ENCODE measurements at regions not wholly inside any gene's neighbourhood (a gene's known extent, or its start where the extent isn't known, plus 50 kb on each side); places are given as distances from the start of the nearest gene placed in this dataset.

- Histone ChIP-seq H3K9ac (replicated peaks; ENCODE audit: extremely low read depth, insufficient read depth, low read length) (no peak overlapping the region), H3K27ac (ENCODE audit: insufficient read depth, low read depth, low read length) (no peak overlapping the region), H3K27me3 (ENCODE audit: control insufficient read depth in 2 of 2, insufficient read depth in 2 of 2, low read length in 2 of 2) (no peaks in the 10 kb centered on the region), H3K9me1 (replicated peaks; ENCODE audit: control insufficient read depth, extremely low read depth, insufficient read depth, low read length) (no peaks in the 10 kb centered on the region), H3K79me2 (ENCODE audit: control insufficient read depth, insufficient read depth, low read length) (no peaks in the 10 kb centered on the region), H3K9me3 (replicated peaks; ENCODE audit: control insufficient read depth, insufficient read depth, low read length) (no peaks in the 10 kb centered on the region), H3K36me3 (ENCODE audit: control insufficient read depth in 2 of 2, extremely low read depth in 1 of 2, insufficient read depth in 2 of 2, low read length in 2 of 2) (no peaks in the 10 kb centered on the region), H2AFZ (ENCODE audit: low read depth, low read length) (no peak overlapping the region), H4K20me1 (replicated peaks; ENCODE audit: control insufficient read depth, extremely low read depth, insufficient read depth, low read length) (no peaks in the 10 kb centered on the region), H3K4me2 (ENCODE audit: insufficient read depth, low read length) (no peak overlapping the region), H3K4me1 (ENCODE audit: control insufficient read depth, extremely low read depth, insufficient read depth, low read length) (no peaks in the 10 kb centered on the region), H3K4me3 (replicated peaks in 1 of 3; ENCODE audit: insufficient read depth in 1 of 3, low read depth in 1 of 3, low read length in 3 of 3) (no peak overlapping the region)
- FAIRE-seq (no peak), DNase-seq (ENCODE audit: low read depth, low spot score) (no peak)
- CTCF ChIA-PET, result interaction anchor here (1.5 kb wide), 1 partner anchor 86 kb away, joined by 4 read pairs; no protein-coding TSS in a partner anchor
- intact Hi-C loops (cut with micrococcal nuclease), result no loop called here
- TF ChIP-seq CTCF (IDR thresholded peaks at IDR 0.05; ENCODE audit: extremely low read depth in 1 of 2, insufficient read depth in 1 of 2, low read depth in 1 of 2, low read length in 2 of 2) (no peak), POLR2AphosphoS5 (IDR thresholded peaks at IDR 0.05; ENCODE audit: insufficient read depth, low read depth, low read length) (no peak), GATA2 (IDR thresholded peaks at IDR 0.05; ENCODE audit: insufficient read depth, insufficient read length, low read depth, low read length) (no peak), POLR2A (IDR thresholded peaks at IDR 0.05; ENCODE audit: low read depth, low read length) (no peak), MYC (IDR thresholded peaks at IDR 0.05; ENCODE audit: low read depth, low read length) (no peak), FOS (IDR thresholded peaks at IDR 0.05; ENCODE audit: borderline replicate concordance, insufficient read depth, low read length) (no peak), JUN (IDR thresholded peaks at IDR 0.05; ENCODE audit: borderline replicate concordance, insufficient read depth, insufficient read length, low read depth) (no peak), EZH2 (IDR thresholded peaks at IDR 0.05; ENCODE audit: borderline replicate concordance, low read depth, low read length, severe bottlenecking) (no peak), MAX (IDR thresholded peaks at IDR 0.05; ENCODE audit: insufficient read depth, insufficient read length) (no peak)
- dilution Hi-C loops (cut with MboI; ENCODE audit: extremely low pct_ligation_motif_present, low sequenced_read_pairs), result no loop called here
- POLR2A ChIA-PET, result no interaction called here
- no TSS peak for BruUV-seq (replicated peaks)
Measured at GRCh38 chr3:34346656-34347055, 548.2 kb downstream of the PDCD6IP start.

Measured in endothelial cell of umbilical vein (primary cell).